ENCODE measurements at regions not wholly inside any gene's neighbourhood (a gene's known extent, or its start where the extent isn't known, plus 50 kb on each side); places are given as distances from the start of the nearest gene placed in this dataset.

GRCh38 chr13:48586591-48587103, 53.8 kb upstream of the RCBTB2 start (continued):
- TF ChIP-seq CEBPB (IDR thresholded peaks at IDR 0.05; ENCODE audit: borderline replicate concordance in 1 of 2, low read depth in 2 of 2, low read length in 2 of 2): no peak
- peak; percentile 52; the same call in 1 of the 2 replicates for TF ChIP-seq IKZF1 (conservative IDR thresholded peaks at IDR 0.05)
- no peak for TF ChIP-seq CBFB (IDR thresholded peaks at IDR 0.05; ENCODE audit: low read depth)
- TF ChIP-seq SP1 (IDR thresholded peaks at IDR 0.05; ENCODE audit: low read depth, low read length): no peak
- TF ChIP-seq EP300 (IDR thresholded peaks at IDR 0.05; ENCODE audit: borderline replicate concordance in 1 of 2, control insufficient read depth in 1 of 2, low read depth in 2 of 2, low read length in 2 of 2): no peak
- no peak for TF ChIP-seq WRNIP1 (IDR thresholded peaks at IDR 0.05; ENCODE audit: borderline replicate concordance, low read depth, low read length)
- TF ChIP-seq BCL11A (IDR thresholded peaks at IDR 0.05; ENCODE audit: low read depth, low read length): no peak
- no peak for TF ChIP-seq RELA (IDR thresholded peaks at IDR 0.05; ENCODE audit: borderline replicate concordance, partially characterized antibody)
- TF ChIP-seq PKNOX1 (IDR thresholded peaks at IDR 0.05): no peak
- no peak for TF ChIP-seq SMAD1 (IDR thresholded peaks at IDR 0.05; ENCODE audit: low read depth, partially characterized antibody)
- no peak for TF ChIP-seq E4F1 (IDR thresholded peaks at IDR 0.05; ENCODE audit: borderline replicate concordance, partially characterized antibody)
- TF ChIP-seq ZNF687 (IDR thresholded peaks at IDR 0.05): no peak
- TF ChIP-seq LARP7 (IDR thresholded peaks at IDR 0.05): no peak
- no peak for TF ChIP-seq SMAD5 (IDR thresholded peaks at IDR 0.05; ENCODE audit: low read depth)
- 0 out of 2 replicates have a peak, but pooled peaks have one; percentile 29 for TF ChIP-seq MTA2 (IDR thresholded peaks at IDR 0.05; ENCODE audit: low read depth)
- no peak for TF ChIP-seq MTA3 (IDR thresholded peaks at IDR 0.05; ENCODE audit: borderline replicate concordance, low read length)
- no peak for TF ChIP-seq GATAD2B (conservative IDR thresholded peaks at IDR 0.05; ENCODE audit: low read depth)
